IMR-90 (cell line): ENCODE measurements at regions not wholly inside any gene's neighbourhood (a gene's known extent, or its start where the extent isn't known, plus 50 kb on each side); places are given as distances from the start of the nearest gene placed in this dataset.

ENCODE experiments used
- ATAC-seq: fragments of 200-7000 bp; cut with Tn5 transposase; 2 replicates; pipeline ENCODE4 v1.9.1; 2020; ENCODE audit warnings: low read depth, mild to moderate bottlenecking, moderate library complexity
- BruUV-seq: library from RNA; stranded (reverse); fragments of 400-500 nt; replicated peaks from 2 replicates; lab custom pipeline; 2021; lab: Mats Ljungman, UMichigan
- CTCF ChIA-PET: fragments of 300-600 bp; formaldehyde crosslinking; extraction: SDS; loops from one replicate; lab custom pipeline; 2021; ENCODE audit warnings: antibody characterized with exemption; lab: Yijun Ruan, JAX
- POLR2A ChIA-PET: fragments of 300-600 bp; sonication (Branson Sonifier 250); formaldehyde crosslinking; loops from one replicate; lab custom pipeline; 2022; ENCODE audit warnings: antibody characterized with exemption; ENCODE audit not compliant: unreplicated experiment; lab: Charles Lee
- DNase-seq: peaks from one replicate; pipeline ENCODE4 v3.0.0; 2013
- H2AFZ ChIP-seq: replicated peaks from 2 replicates; pipeline ENCODE3; 2013; ENCODE audit warnings: low read length, mild to moderate bottlenecking; ENCODE audit not compliant: poor library complexity
- H2AK5ac ChIP-seq: 2 replicates; pipeline ENCODE4 v1.6.1; 2013; ENCODE audit warnings: low read depth, low read length, inconsistent platforms
- H2AK9ac ChIP-seq: replicated peaks from 2 replicates; pipeline ENCODE3; 2013; ENCODE audit warnings: mild to moderate bottlenecking, low read depth, low read length, moderate library complexity; ENCODE audit not compliant: poor library complexity
- H2BK120ac ChIP-seq: 2 replicates; pipeline ENCODE4 v1.6.1; 2013; ENCODE audit warnings: low read depth, low read length, inconsistent platforms
- H2BK15ac ChIP-seq: 3 replicates; pipeline ENCODE4 v1.6.1; 2013; ENCODE audit warnings: low read depth, low read length, inconsistent platforms
- H2BK20ac ChIP-seq: 2 replicates; pipeline ENCODE4 v1.6.1; 2013; ENCODE audit warnings: low read depth, mild to moderate bottlenecking, inconsistent platforms, low read length, moderate library complexity
- H2BK5ac ChIP-seq: 2 replicates; pipeline ENCODE4 v1.6.1; 2013; ENCODE audit warnings: mild to moderate bottlenecking, low read depth, low read length, inconsistent platforms; ENCODE audit not compliant: poor library complexity, severe bottlenecking
- H3K14ac ChIP-seq: replicated peaks from 2 replicates; pipeline ENCODE4 v1.6.1; 2013; ENCODE audit warnings: low read depth, low read length, inconsistent platforms
- H3K18ac ChIP-seq: 2 replicates; pipeline ENCODE4 v1.6.1; 2013; ENCODE audit warnings: low read depth, low read length, control low read depth
- H3K23ac ChIP-seq: 2 replicates; pipeline ENCODE4 v1.6.1; 2013; ENCODE audit warnings: low read depth, low read length, inconsistent platforms
- H3K27ac ChIP-seq: 2 replicates; pipeline ENCODE4 v1.5.1; 2013; ENCODE audit warnings: mild to moderate bottlenecking, control low read depth, low read length; ENCODE audit not compliant: insufficient read depth
- H3K27me3 ChIP-seq: 2 replicates; pipeline ENCODE4 v1.6.1; 2013; ENCODE audit warnings: low read length; ENCODE audit not compliant: control insufficient read depth, insufficient read depth
- H3K36me3 ChIP-seq: 2 replicates; pipeline ENCODE4 v1.6.1; 2013; ENCODE audit warnings: low read length, mixed read lengths; ENCODE audit not compliant: control insufficient read depth, insufficient read depth
- H3K4ac ChIP-seq: 2 replicates; pipeline ENCODE4 v1.6.1; 2013; ENCODE audit warnings: low read depth, low read length, inconsistent platforms
- H3K4me1 ChIP-seq: 2 replicates; pipeline ENCODE4 v1.6.1; 2013; ENCODE audit warnings: low read length, mixed read lengths; ENCODE audit not compliant: control insufficient read depth, insufficient read depth
- H3K4me2 ChIP-seq: 2 replicates; pipeline ENCODE4 v1.6.1; 2013; ENCODE audit warnings: low read depth, mild to moderate bottlenecking, control low read depth, low read length, moderate library complexity
- H3K4me3 ChIP-seq: 2 replicates; pipeline ENCODE4 v1.5.1; 2013; ENCODE audit warnings: low read depth, mild to moderate bottlenecking, control low read depth, low read length, moderate library complexity; ENCODE audit not compliant: insufficient read depth
- H3K56ac ChIP-seq: 2 replicates; pipeline ENCODE4 v1.6.1; 2013; ENCODE audit warnings: low read length, inconsistent platforms; ENCODE audit not compliant: insufficient read depth; ENCODE audit errors: extremely low read depth
- H3K79me1 ChIP-seq, 2 experiments: 2 replicates each; pipeline ENCODE4 v1.6.1; 2013; ENCODE audit warnings: low read length in 2 of 2, inconsistent platforms in 1 of 2, low read depth in 1 of 2
- H3K9ac ChIP-seq: 2 replicates; pipeline ENCODE4 v1.6.1; 2013; ENCODE audit warnings: low read depth, low read length, control low read depth
- H3K9me1 ChIP-seq: 2 replicates; pipeline ENCODE4 v1.6.1; 2013; ENCODE audit warnings: low read length, inconsistent platforms; ENCODE audit not compliant: insufficient read depth
- H3K9me3 ChIP-seq: 2 replicates; pipeline ENCODE4 v1.6.1; 2013; ENCODE audit warnings: low read length; ENCODE audit not compliant: control insufficient read depth, insufficient read depth
- H4K20me1 ChIP-seq: 2 replicates; pipeline ENCODE4 v1.6.1; 2013; ENCODE audit warnings: low read length, inconsistent platforms; ENCODE audit not compliant: insufficient read depth
- H4K5ac ChIP-seq: 2 replicates; pipeline ENCODE4 v1.6.1; 2013; ENCODE audit warnings: mild to moderate bottlenecking, low read depth, low read length, control low read depth
- H4K8ac ChIP-seq, 2 experiments: 2 replicates each; pipeline ENCODE4 v1.6.1; 2013; ENCODE audit warnings: low read depth in 2 of 2, low read length in 2 of 2, control low read depth in 1 of 2, inconsistent platforms in 1 of 2
- H4K91ac ChIP-seq: 2 replicates; pipeline ENCODE4 v1.6.1; 2013; ENCODE audit warnings: low read depth, low read length, inconsistent platforms; ENCODE audit not compliant: insufficient read depth
- BHLHE40 ChIP-seq: fragments of 150-350 bp; IDR thresholded peaks from 2 replicates; pipeline ENCODE4 v1.6.1; 2016; ENCODE audit warnings: mild to moderate bottlenecking, low read depth, low read length
- CEBPB ChIP-seq: IDR thresholded peaks from 2 replicates; pipeline ENCODE4 v1.6.1; 2012; ENCODE audit warnings: low read depth, low read length, improper control_type of control experiment
- CHD1 ChIP-seq: IDR thresholded peaks from 2 replicates; pipeline ENCODE4 v1.6.1; 2012; ENCODE audit warnings: low read depth, low read length, improper control_type of control experiment
- FOS ChIP-seq: fragments of 150-350 bp; IDR thresholded peaks from 2 replicates; pipeline ENCODE4 v1.6.1; 2016; ENCODE audit warnings: low read depth, low read length
- MAFK ChIP-seq: IDR thresholded peaks from 2 replicates; pipeline ENCODE4 v1.6.1; 2012; ENCODE audit warnings: low read depth, low read length, improper control_type of control experiment
- MAZ ChIP-seq: IDR thresholded peaks from 2 replicates; pipeline ENCODE4 v1.6.1; 2012; ENCODE audit warnings: low read depth, mild to moderate bottlenecking, low read length, improper control_type of control experiment, moderate library complexity, borderline replicate concordance
- MXI1 ChIP-seq: IDR thresholded peaks from 2 replicates; pipeline ENCODE4 v1.6.1; 2012; ENCODE audit warnings: low read depth, mild to moderate bottlenecking, low read length, moderate library complexity, borderline replicate concordance
- NFE2L2 ChIP-seq: fragments of 150-350 bp; IDR thresholded peaks from 2 replicates; pipeline ENCODE4 v1.6.1; 2016; ENCODE audit warnings: low read depth, mild to moderate bottlenecking, low read length
- POLR2A ChIP-seq: IDR thresholded peaks from 2 replicates; pipeline ENCODE4 v1.6.1; 2012; ENCODE audit warnings: mild to moderate bottlenecking, low read depth, low read length
- RAD21 ChIP-seq: IDR thresholded peaks from 2 replicates; pipeline ENCODE4 v1.6.1; 2012; ENCODE audit warnings: low read length, improper control_type of control experiment
- RCOR1 ChIP-seq: IDR thresholded peaks from 2 replicates; pipeline ENCODE4 v1.6.1; 2012; ENCODE audit warnings: mild to moderate bottlenecking, low read length, improper control_type of control experiment; ENCODE audit not compliant: insufficient replicate concordance
- RFX5 ChIP-seq: IDR thresholded peaks from 2 replicates; pipeline ENCODE4 v1.8.0; 2012; ENCODE audit warnings: low read depth, mild to moderate bottlenecking, low read length, moderate library complexity
- SMC3 ChIP-seq: fragments of 150-350 bp; IDR thresholded peaks from 2 replicates; pipeline ENCODE4 v1.6.1; 2016; ENCODE audit warnings: low read depth, mild to moderate bottlenecking, antibody characterized with exemption, low read length, moderate library complexity
- WGBS, 2 experiments: methylation state at CpG; one replicate each; pipeline versions ENCODE4 v1.1.5 to v1.1.7; 2013; ENCODE audit warnings: missing lambda C conversion rate in 2 of 2; ENCODE audit not compliant: insufficient read length in 1 of 2; ENCODE audit errors: extremely low coverage in 2 of 2; 5-methylcytosine and 5-hydroxymethylcytosine counted together
- dilution Hi-C: fragments of 300-500 bp; cut with HindIII; formaldehyde crosslinking; loops from one replicate; pipeline ENCODE4 v1.14.3; 2018; ENCODE audit warnings: low sequenced_read_pairs; ENCODE audit not compliant: unreplicated experiment
- in situ Hi-C: fragments of 300-500 bp; cut with MboI; formaldehyde crosslinking; loops from 3 replicates; pipeline ENCODE4 v1.14.3; 2019; ENCODE audit warnings: low sequenced_read_pairs, inconsistent platforms, mixed read lengths
- intact Hi-C: fragments of 100-400 bp; cut with micrococcal nuclease; formaldehyde crosslinking; loops from 2 replicates; pipeline ENCODE4 v1.10.0; 2022
- TF ChIP-seq, protein P1 (sequence below): fragments of 150-350 bp; IDR thresholded peaks from 2 replicates; pipeline ENCODE4 v1.6.1; 2016; ENCODE audit warnings: low read depth, mild to moderate bottlenecking, low read length, moderate library complexity, borderline replicate concordance
- TF ChIP-seq, protein P2 (sequence below): conservative IDR thresholded peaks from 2 replicates; pipeline ENCODE4 v1.5.1; 2012; ENCODE audit warnings: mild to moderate bottlenecking, low read depth, low read length, improper control_type of control experiment
- TF ChIP-seq, protein P3 (sequence below): fragments of 150-350 bp; IDR thresholded peaks from 2 replicates; pipeline ENCODE4 v1.6.1; 2017; ENCODE audit warnings: mild to moderate bottlenecking, antibody characterized with exemption, low read length, low read depth

DNA sequence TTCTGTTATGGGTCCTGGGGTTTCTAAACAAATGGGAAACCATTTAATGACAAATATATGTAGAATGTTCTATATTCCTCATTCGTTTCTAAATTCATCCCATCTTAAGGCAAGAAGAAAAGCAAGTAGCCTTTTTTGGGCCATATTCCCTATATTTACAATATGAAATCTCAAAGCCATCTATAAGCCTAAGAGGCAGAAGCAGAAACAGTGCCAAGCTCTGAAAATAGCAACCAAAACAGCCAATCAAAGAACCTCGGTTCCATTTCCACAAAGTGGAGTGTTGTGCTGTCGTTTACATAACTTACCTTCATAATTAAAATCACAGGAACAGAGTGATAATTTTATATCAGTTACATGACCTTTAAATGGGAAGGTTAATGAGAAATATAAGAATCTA, 330.6 kb upstream of the GATB start:
- Histone ChIP-seq H3K4me2 (no peak overlapping the region), H3K27me3 (peaks cover 14% of the 10 kb centered on the region), H2AK9ac (no peak overlapping the region), H3K14ac (no peak overlapping the region), H2AFZ (no peak overlapping the region), H3K4me1 (no peaks in the 10 kb centered on the region; the same call in 1 of the 2 replicates), H3K27ac (no peak overlapping the region), H2BK20ac (no peak overlapping the region), H3K4ac (no peak overlapping the region), H4K5ac (no peak overlapping the region), H3K79me1 (no peaks in the 10 kb centered on the region), H2AK5ac (no peak overlapping the region), H3K4me3 (no peak overlapping the region), H4K20me1 (no peaks in the 10 kb centered on the region), H4K8ac (no peak overlapping the region), H3K9ac (no peak overlapping the region), H3K23ac (no peak overlapping the region), H4K91ac (no peak overlapping the region), H3K9me1 (no peaks in the 10 kb centered on the region), H3K36me3 (no peaks in the 10 kb centered on the region), H3K9me3 (no peaks in the 10 kb centered on the region), H3K18ac (no peak overlapping the region), H2BK120ac (no peak overlapping the region), H2BK15ac (no peak overlapping the region), H3K56ac (no peak overlapping the region), H2BK5ac (no peak overlapping the region)
- no peak for DNase-seq
- in situ Hi-C loops (no loop called here), intact Hi-C loops (no loop called here), dilution Hi-C loops (no loop called here)
- ChIA-PET CTCF (no interaction called here), POLR2A (no interaction called here)
- no TSS peak for BruUV-seq
- ATAC-seq: no peak
- TF ChIP-seq MAFK (no peak), RFX5 (no peak), NFE2L2 (no peak), CEBPB (no peak), FOS (no peak), MXI1 (no peak), BHLHE40 (no peak), MAZ (no peak), RAD21 (no peak), RCOR1 (no peak), POLR2A (no peak), CHD1 (no peak), SMC3 (no peak)
- TF ChIP-seq, protein P1, sequence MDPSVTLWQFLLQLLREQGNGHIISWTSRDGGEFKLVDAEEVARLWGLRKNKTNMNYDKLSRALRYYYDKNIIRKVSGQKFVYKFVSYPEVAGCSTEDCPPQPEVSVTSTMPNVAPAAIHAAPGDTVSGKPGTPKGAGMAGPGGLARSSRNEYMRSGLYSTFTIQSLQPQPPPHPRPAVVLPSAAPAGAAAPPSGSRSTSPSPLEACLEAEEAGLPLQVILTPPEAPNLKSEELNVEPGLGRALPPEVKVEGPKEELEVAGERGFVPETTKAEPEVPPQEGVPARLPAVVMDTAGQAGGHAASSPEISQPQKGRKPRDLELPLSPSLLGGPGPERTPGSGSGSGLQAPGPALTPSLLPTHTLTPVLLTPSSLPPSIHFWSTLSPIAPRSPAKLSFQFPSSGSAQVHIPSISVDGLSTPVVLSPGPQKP: no peak
- TF ChIP-seq, protein P2, sequence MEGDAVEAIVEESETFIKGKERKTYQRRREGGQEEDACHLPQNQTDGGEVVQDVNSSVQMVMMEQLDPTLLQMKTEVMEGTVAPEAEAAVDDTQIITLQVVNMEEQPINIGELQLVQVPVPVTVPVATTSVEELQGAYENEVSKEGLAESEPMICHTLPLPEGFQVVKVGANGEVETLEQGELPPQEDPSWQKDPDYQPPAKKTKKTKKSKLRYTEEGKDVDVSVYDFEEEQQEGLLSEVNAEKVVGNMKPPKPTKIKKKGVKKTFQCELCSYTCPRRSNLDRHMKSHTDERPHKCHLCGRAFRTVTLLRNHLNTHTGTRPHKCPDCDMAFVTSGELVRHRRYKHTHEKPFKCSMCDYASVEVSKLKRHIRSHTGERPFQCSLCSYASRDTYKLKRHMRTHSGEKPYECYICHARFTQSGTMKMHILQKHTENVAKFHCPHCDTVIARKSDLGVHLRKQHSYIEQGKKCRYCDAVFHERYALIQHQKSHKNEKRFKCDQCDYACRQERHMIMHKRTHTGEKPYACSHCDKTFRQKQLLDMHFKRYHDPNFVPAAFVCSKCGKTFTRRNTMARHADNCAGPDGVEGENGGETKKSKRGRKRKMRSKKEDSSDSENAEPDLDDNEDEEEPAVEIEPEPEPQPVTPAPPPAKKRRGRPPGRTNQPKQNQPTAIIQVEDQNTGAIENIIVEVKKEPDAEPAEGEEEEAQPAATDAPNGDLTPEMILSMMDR: no peak
- TF ChIP-seq, protein P3, sequence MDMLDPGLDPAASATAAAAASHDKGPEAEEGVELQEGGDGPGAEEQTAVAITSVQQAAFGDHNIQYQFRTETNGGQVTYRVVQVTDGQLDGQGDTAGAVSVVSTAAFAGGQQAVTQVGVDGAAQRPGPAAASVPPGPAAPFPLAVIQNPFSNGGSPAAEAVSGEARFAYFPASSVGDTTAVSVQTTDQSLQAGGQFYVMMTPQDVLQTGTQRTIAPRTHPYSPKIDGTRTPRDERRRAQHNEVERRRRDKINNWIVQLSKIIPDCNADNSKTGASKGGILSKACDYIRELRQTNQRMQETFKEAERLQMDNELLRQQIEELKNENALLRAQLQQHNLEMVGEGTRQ: no peak
- no CpG with 5 or more reads among the region's 3 CpGs for WGBS, 2 experiments
